AG04449 (cell line): ENCODE measurements at regions not wholly inside any gene's neighbourhood (a gene's known extent, or its start where the extent isn't known, plus 50 kb on each side); places are given as distances from the start of the nearest gene placed in this dataset.

Experiments
- CTCF ChIA-PET: fragments of 350-600 bp; formaldehyde crosslinking; extraction: SDS; loops from one replicate; lab custom pipeline; 2021; ENCODE audit warnings: antibody characterized with exemption; lab: Yijun Ruan, JAX
- POLR2A ChIA-PET: fragments of 400-600, 350-600 bp; formaldehyde crosslinking; extraction: SDS; loops from one replicate; lab custom pipeline; 2020; ENCODE audit warnings: antibody characterized with exemption, inconsistent platforms; lab: Yijun Ruan, JAX
- DNase-seq: peaks from one replicate; pipeline ENCODE4 v3.0.0-alpha.2; 2010; ENCODE audit warnings: low read depth, low spot score
- H3K4me3 ChIP-seq: 2 replicates; pipeline ENCODE4 v1.5.1; 2011; ENCODE audit warnings: low read depth, mild to moderate bottlenecking, control low read depth, low read length
- TF ChIP-seq, protein P1 (sequence below): IDR thresholded peaks from one replicate; pipeline ENCODE4 v1.5.1; 2011; ENCODE audit warnings: mild to moderate bottlenecking, moderate library complexity, low read length, control low read depth, inconsistent platforms; ENCODE audit not compliant: insufficient read depth; ENCODE audit errors: missing control alignments

DNA sequence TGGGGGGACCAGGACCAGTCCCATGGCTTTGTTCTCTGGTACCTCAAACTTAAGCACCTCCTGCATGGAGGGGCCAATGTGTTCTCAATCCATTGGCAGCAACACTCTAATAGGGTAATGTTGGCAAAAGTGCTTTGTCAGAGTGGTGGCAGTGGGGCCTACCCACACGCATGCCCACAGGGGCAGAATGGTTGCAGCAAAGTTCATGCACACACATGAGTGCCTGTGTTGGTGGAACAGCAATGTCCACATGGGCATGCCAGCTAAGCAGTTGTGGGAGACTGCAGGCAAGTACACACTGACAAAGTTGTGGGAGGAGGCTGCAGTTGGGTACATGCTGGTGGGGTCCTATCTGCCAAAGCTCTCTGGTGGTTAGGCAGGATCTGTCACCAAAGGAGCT, 645.2 kb downstream of the ZNF385D start:
- no peak for DNase-seq
- TF ChIP-seq, protein P1, sequence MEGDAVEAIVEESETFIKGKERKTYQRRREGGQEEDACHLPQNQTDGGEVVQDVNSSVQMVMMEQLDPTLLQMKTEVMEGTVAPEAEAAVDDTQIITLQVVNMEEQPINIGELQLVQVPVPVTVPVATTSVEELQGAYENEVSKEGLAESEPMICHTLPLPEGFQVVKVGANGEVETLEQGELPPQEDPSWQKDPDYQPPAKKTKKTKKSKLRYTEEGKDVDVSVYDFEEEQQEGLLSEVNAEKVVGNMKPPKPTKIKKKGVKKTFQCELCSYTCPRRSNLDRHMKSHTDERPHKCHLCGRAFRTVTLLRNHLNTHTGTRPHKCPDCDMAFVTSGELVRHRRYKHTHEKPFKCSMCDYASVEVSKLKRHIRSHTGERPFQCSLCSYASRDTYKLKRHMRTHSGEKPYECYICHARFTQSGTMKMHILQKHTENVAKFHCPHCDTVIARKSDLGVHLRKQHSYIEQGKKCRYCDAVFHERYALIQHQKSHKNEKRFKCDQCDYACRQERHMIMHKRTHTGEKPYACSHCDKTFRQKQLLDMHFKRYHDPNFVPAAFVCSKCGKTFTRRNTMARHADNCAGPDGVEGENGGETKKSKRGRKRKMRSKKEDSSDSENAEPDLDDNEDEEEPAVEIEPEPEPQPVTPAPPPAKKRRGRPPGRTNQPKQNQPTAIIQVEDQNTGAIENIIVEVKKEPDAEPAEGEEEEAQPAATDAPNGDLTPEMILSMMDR: no peak
- ChIA-PET CTCF (no interaction called here), POLR2A (no interaction called here)
- no peak overlapping the region for H3K4me3 ChIP-seq

DNA sequence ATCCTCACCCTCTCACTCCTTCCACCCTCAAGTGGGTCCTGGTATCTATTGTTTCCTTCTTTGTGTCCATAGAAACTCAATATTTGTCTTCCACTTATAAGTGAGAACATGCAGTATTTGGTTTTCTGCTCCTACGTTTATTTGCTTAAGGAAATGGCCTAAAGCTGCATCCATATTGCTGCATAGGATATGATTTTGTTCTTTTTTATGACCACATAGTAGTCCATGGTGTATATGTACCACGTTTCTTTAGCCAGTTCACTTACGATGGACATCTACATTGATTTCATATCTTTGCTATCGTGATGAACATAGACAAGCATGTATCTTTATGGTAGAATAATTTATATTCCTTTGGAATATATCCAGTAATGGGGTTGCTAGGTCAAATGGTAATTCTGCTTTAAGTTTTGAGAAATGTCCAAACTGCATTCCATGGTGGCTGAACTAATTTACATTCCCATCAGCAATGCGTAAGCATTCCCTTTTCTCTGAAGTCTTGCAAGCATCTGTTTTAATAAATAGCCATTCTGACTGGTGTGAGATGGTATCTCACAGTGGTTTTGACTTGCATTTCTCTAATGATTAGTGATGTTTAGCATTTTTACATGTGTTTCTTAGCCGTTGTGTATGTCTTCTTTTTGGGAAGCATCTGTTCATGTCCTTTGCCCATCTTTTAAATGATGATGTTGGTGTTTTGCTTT, 650.2 kb downstream of the ZNF385D start:
- no peak overlapping the region for H3K4me3 ChIP-seq
- DNase-seq: no peak
- ChIA-PET POLR2A (no interaction called here), CTCF (no interaction called here)
- TF ChIP-seq, protein P1: no peak

DNA sequence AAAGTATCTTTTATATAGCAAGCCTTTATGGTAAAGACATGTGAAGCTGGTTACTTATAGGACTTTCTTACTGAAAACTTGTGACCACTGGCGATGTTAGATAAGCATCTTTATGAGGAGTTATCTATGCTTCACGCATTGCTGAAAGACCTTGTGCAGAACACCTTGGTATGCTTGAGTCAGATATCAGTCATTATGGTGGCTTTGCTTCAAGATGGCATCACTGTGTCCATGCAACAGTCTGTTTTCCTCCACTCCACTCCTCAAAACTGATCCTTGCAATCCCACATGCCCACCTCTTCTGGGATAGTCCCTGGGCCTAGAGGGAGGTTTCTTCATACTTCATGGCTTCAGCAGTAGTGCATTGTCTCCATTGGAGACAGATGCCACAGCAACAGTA, 656.3 kb downstream of the ZNF385D start:
- TF ChIP-seq, protein P1: no peak
- DNase-seq: no peak
- no peak overlapping the region for H3K4me3 ChIP-seq
- ChIA-PET CTCF (no interaction called here), POLR2A (no interaction called here)

DNA sequence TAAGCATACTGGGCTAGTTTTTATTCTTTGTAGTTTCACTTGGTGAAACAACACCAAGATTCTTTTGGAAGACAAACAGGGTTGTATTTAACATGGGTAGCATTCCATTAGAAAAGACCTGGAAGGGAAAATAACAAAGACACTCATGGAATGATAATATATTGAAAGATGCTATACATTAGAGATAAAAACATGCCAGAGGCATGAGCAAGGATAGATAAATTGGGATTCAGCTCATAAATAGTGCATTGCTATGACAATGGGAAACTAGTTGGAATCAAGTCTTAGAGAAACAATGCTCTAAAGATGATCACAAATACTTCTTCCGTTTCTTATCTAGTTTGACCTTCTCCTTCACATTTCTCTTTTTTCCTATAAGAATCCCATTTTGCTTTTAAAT, 677.4 kb downstream of the ZNF385D start:
- DNase-seq: no peak
- TF ChIP-seq, protein P1: no peak
- ChIA-PET CTCF (no interaction called here), POLR2A (no interaction called here)
- H3K4me3 ChIP-seq: no peak overlapping the region

DNA sequence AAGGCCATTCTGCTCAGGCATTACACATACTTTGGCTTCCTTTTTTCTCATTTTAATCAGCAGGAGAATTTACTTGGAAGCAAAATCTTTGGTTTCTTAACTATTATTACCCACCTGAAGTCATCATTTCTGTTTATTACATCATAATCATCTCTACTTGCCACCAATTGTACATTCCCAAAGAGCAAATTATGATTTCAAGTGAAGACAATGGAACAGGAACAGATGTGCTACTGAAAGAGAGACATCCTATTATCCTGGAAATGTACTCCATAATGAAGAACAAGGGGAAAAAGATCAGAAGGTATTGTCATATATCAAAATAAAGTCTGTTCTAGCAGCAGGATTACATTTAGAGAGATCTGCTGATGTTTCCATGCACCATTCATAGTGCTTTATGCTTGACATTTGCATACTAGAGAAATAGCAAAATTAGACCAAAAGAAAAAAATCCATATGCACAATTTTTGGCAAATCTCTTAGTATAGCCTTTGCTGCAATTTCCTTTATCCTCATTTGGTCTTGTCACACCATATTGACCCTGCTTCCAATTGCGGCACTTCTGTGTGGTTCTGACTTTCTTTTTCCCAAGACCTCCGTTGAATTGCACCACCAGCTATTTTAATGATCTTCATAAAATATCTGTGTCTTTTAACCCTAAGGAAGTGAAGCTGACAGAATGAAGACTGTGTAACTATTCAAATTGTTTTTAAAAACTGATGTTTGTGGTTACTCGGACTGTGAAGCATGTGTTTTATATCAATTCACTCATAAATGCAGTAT, 683.8 kb downstream of the ZNF385D start:
- TF ChIP-seq, protein P1: no peak
- no peak overlapping the region for H3K4me3 ChIP-seq
- POLR2A ChIA-PET: no interaction called here
- CTCF ChIA-PET: no interaction called here
- no peak for DNase-seq

DNA sequence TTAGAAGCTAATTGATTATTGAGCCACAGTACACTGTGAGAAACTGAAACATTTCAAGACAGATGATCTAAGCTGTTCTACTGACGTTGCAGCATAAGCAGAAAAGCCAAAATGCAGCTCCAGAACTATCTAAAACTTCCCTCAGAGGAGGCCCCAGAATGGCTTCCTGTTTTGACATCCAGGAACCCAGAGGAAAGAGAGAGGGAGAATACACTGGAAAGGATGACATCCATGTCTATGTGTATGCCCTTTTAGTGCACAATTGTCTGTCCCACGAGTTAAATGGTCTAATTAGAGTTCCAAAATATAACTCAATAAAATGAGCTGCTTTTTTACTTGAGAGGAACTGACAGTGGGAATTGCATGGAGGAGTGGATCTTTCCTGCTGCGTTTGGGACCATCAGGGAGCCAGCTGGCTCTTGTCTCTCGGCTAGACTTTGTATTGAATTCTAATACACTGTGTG, 688.1 kb downstream of the ZNF385D start:
- DNase-seq: no peak
- CTCF ChIA-PET: no interaction called here
- H3K4me3 ChIP-seq: no peak overlapping the region
- POLR2A ChIA-PET: no interaction called here
- TF ChIP-seq, protein P1: no peak
